ENCODE measurements at regions not wholly inside any gene's neighbourhood (a gene's known extent, or its start where the extent isn't known, plus 50 kb on each side); places are given as distances from the start of the nearest gene placed in this dataset.
"Not testable (repeated sequence)": the region's sequence is repeated elsewhere in the genome, so short reads cannot be mapped to it uniquely, and the experiment has no call there.

GRCh38 chr13:33679658-33680012 lies 138.3 kb upstream of the RFC3 start:
- DNase-seq (ENCODE audit: low read depth, low spot score): no peak
- no peak overlapping the region for H3K27ac ChIP-seq

GRCh38 chr13:33682020-33682564 lies 135.9 kb upstream of the RFC3 start:
- no peak overlapping the region for H3K27ac ChIP-seq
- DNase-seq (ENCODE audit: low read depth, low spot score): no peak

- H3K27ac ChIP-seq; DNase-seq (ENCODE audit: low read depth, low spot score): not testable (repeated sequence)
These were observed 135.3 kb upstream of the RFC3 start for GRCh38 chr13:33682646-33683045.

- H3K27ac ChIP-seq: no peak overlapping the region
- DNase-seq (ENCODE audit: low read depth, low spot score): no peak
These were observed 134.6 kb upstream of the RFC3 start for GRCh38 chr13:33683376-33683775.

- no peak overlapping the region for H3K27ac ChIP-seq
- DNase-seq (ENCODE audit: low read depth, low spot score): no peak
These were observed 133.1 kb upstream of the RFC3 start for GRCh38 chr13:33684874-33685273.

- H3K27ac ChIP-seq: no peak overlapping the region
- DNase-seq (ENCODE audit: low read depth, low spot score): no peak
These were observed 131.0 kb upstream of the RFC3 start for GRCh38 chr13:33686772-33687480.

- no peak for DNase-seq (ENCODE audit: low read depth, low spot score)
- H3K27ac ChIP-seq: no peak overlapping the region
These were observed 127.6 kb upstream of the RFC3 start for GRCh38 chr13:33690354-33690753.

GRCh38 chr13:33691980-33692379 lies 126.0 kb upstream of the RFC3 start:
- no peak for DNase-seq (ENCODE audit: low read depth, low spot score)
- no peak overlapping the region for H3K27ac ChIP-seq

- no peak for DNase-seq (ENCODE audit: low read depth, low spot score)
- H3K27ac ChIP-seq: no peak overlapping the region
These were observed 125.4 kb upstream of the RFC3 start for GRCh38 chr13:33692531-33692930.

- DNase-seq (ENCODE audit: low read depth, low spot score): no peak
- peak overlapping the region; percentile 26 for H3K27ac ChIP-seq
These were observed 123.4 kb upstream of the RFC3 start for GRCh38 chr13:33694546-33694945.

GRCh38 chr13:33696530-33696929 lies 121.4 kb upstream of the RFC3 start:
- no peak for DNase-seq (ENCODE audit: low read depth, low spot score)
- peak overlapping the region; percentile 75 for H3K27ac ChIP-seq

GRCh38 chr13:33697926-33698325 lies 120.0 kb upstream of the RFC3 start:
- no peak for DNase-seq (ENCODE audit: low read depth, low spot score)
- H3K27ac ChIP-seq: peak overlapping the region; percentile 75

- no peak overlapping the region for H3K27ac ChIP-seq
- no peak for DNase-seq (ENCODE audit: low read depth, low spot score)
These were observed 110.5 kb upstream of the RFC3 start for GRCh38 chr13:33707449-33707848.

GRCh38 chr13:33710924-33711323 lies 107.0 kb upstream of the RFC3 start:
- H3K27ac ChIP-seq: no peak overlapping the region
- no peak for DNase-seq (ENCODE audit: low read depth, low spot score)

GRCh38 chr13:33711436-33711835 lies 106.5 kb upstream of the RFC3 start:
- H3K27ac ChIP-seq: no peak overlapping the region
- DNase-seq (ENCODE audit: low read depth, low spot score): no peak

- no peak overlapping the region for H3K27ac ChIP-seq
- DNase-seq (ENCODE audit: low read depth, low spot score): no peak
These were observed 100.2 kb upstream of the RFC3 start for GRCh38 chr13:33717775-33718174.

GRCh38 chr13:33721724-33722123 lies 96.2 kb upstream of the RFC3 start:
- H3K27ac ChIP-seq: peak overlapping the region; percentile 65
- no peak for DNase-seq (ENCODE audit: low read depth, low spot score)

- DNase-seq (ENCODE audit: low read depth, low spot score): no peak
- H3K27ac ChIP-seq: peak overlapping the region; percentile 65
These were observed 95.6 kb upstream of the RFC3 start for GRCh38 chr13:33722216-33722915.

- no peak for DNase-seq (ENCODE audit: low read depth, low spot score)
- peak overlapping the region; percentile 65 for H3K27ac ChIP-seq
These were observed 94.6 kb upstream of the RFC3 start for GRCh38 chr13:33723365-33723764.

GRCh38 chr13:33723772-33724435 lies 94.0 kb upstream of the RFC3 start:
- no peak overlapping the region for H3K27ac ChIP-seq
- peak; percentile 52 for DNase-seq (ENCODE audit: low read depth, low spot score)

- no peak for DNase-seq (ENCODE audit: low read depth, low spot score)
- H3K27ac ChIP-seq: no peak overlapping the region
These were observed 92.6 kb upstream of the RFC3 start for GRCh38 chr13:33725340-33725739.
